H9 (cell line): ENCODE measurements at regions not wholly inside any gene's neighbourhood (a gene's known extent, or its start where the extent isn't known, plus 50 kb on each side); places are given as distances from the start of the nearest gene placed in this dataset.

ENCODE experiments used
- DNase-seq: peaks from one replicate; pipeline ENCODE4 v3.0.0-alpha.2; 2017
- H2AFZ ChIP-seq: one replicate; pipeline ENCODE4 v1.6.1; 2013; ENCODE audit warnings: mild to moderate bottlenecking, low read length, control low read depth, moderate library complexity
- H2AK5ac ChIP-seq: 2 replicates; pipeline ENCODE4 v1.6.1; 2013; ENCODE audit warnings: low read length, control low read depth, mixed read lengths; ENCODE audit not compliant: insufficient read length
- H2BK120ac ChIP-seq: one replicate; pipeline ENCODE4 v1.6.1; 2013; ENCODE audit warnings: low read depth, mild to moderate bottlenecking, low read length, control low read depth, inconsistent platforms; ENCODE audit not compliant: poor library complexity, severe bottlenecking
- H2BK12ac ChIP-seq: 2 replicates; pipeline ENCODE4 v1.6.1; 2013; ENCODE audit warnings: low read length, control low read depth, mixed read lengths, low read depth; ENCODE audit not compliant: insufficient read length
- H2BK15ac ChIP-seq: 2 replicates; pipeline ENCODE4 v1.6.1; 2013; ENCODE audit warnings: low read depth, low read length, control low read depth
- H2BK20ac ChIP-seq: one replicate; pipeline ENCODE4 v1.6.1; 2013; ENCODE audit warnings: low read depth, mild to moderate bottlenecking, low read length, control low read depth, inconsistent platforms; ENCODE audit not compliant: poor library complexity, severe bottlenecking
- H2BK5ac ChIP-seq: 2 replicates; pipeline ENCODE4 v1.6.1; 2013; ENCODE audit warnings: low read length, control low read depth, mixed read lengths; ENCODE audit not compliant: insufficient read length
- H3K14ac ChIP-seq: 2 replicates; pipeline ENCODE4 v1.6.1; 2013; ENCODE audit warnings: low read length, control low read depth; ENCODE audit not compliant: insufficient read depth
- H3K18ac ChIP-seq: 2 replicates; pipeline ENCODE4 v1.6.1; 2013; ENCODE audit warnings: low read depth, mild to moderate bottlenecking, mixed read lengths, low read length, control low read depth; ENCODE audit not compliant: insufficient read length
- H3K23ac ChIP-seq: 2 replicates; pipeline ENCODE4 v1.6.1; 2013; ENCODE audit warnings: low read length, control low read depth, mixed read lengths, low read depth; ENCODE audit not compliant: insufficient read length
- H3K23me2 ChIP-seq: 2 replicates; pipeline ENCODE4 v1.6.1; 2013; ENCODE audit warnings: low read depth, mild to moderate bottlenecking, mixed read lengths, low read length, control low read depth; ENCODE audit not compliant: insufficient read length, poor library complexity, severe bottlenecking
- H3K27ac ChIP-seq: 2 replicates; pipeline ENCODE4 v1.5.1; 2013; ENCODE audit warnings: low read length, control low read depth, mixed read lengths, low read depth; ENCODE audit not compliant: insufficient read length
- H3K27me3 ChIP-seq: 2 replicates; pipeline ENCODE4 v1.6.1; 2013; ENCODE audit warnings: low read length, control low read depth, inconsistent platforms; ENCODE audit not compliant: insufficient read depth
- H3K4ac ChIP-seq: 2 replicates; pipeline ENCODE4 v1.6.1; 2013; ENCODE audit warnings: low read depth, mild to moderate bottlenecking, control low read depth, inconsistent platforms, low read length, moderate library complexity
- H3K4me1 ChIP-seq: 2 replicates; pipeline ENCODE4 v1.6.1; 2013; ENCODE audit warnings: low read length, control low read depth, inconsistent platforms; ENCODE audit not compliant: insufficient read depth
- H3K4me2 ChIP-seq: 2 replicates; pipeline ENCODE4 v1.6.1; 2013; ENCODE audit warnings: low read length, control low read depth, mixed read lengths; ENCODE audit not compliant: insufficient read length, insufficient read depth
- H3K56ac ChIP-seq: 2 replicates; pipeline ENCODE4 v1.6.1; 2013; ENCODE audit warnings: low read depth, mild to moderate bottlenecking, mixed read lengths, low read length, control low read depth; ENCODE audit not compliant: insufficient read length
- H3K79me1 ChIP-seq: 2 replicates; pipeline ENCODE4 v1.6.1; 2013; ENCODE audit warnings: low read depth, mild to moderate bottlenecking, moderate library complexity, low read length, control low read depth, inconsistent platforms; ENCODE audit not compliant: insufficient read depth, poor library complexity, severe bottlenecking
- H3K79me2 ChIP-seq: 2 replicates; pipeline ENCODE4 v1.6.1; 2013; ENCODE audit warnings: low read length, control low read depth, inconsistent platforms; ENCODE audit not compliant: insufficient read depth
- H3K9ac ChIP-seq: 2 replicates; pipeline ENCODE4 v1.6.1; 2013; ENCODE audit warnings: low read length, control low read depth, mixed read lengths; ENCODE audit not compliant: insufficient read length; ENCODE audit errors: extremely low read depth
- H3K9me3 ChIP-seq: one replicate; pipeline ENCODE4 v1.6.1; 2013; ENCODE audit warnings: low read depth, low read length, inconsistent platforms; ENCODE audit not compliant: control insufficient read depth
- H3T11ph ChIP-seq: one replicate; pipeline ENCODE4 v1.6.1; 2013; ENCODE audit warnings: mild to moderate bottlenecking, low read length, control low read depth, inconsistent platforms
- H4K20me1 ChIP-seq: one replicate; pipeline ENCODE4 v1.6.1; 2013; ENCODE audit not compliant: control insufficient read depth, insufficient read length, insufficient read depth
- H4K5ac ChIP-seq: 2 replicates; pipeline ENCODE4 v1.6.1; 2013; ENCODE audit warnings: low read depth, mild to moderate bottlenecking, mixed read lengths, low read length, control low read depth; ENCODE audit not compliant: insufficient read length
- H4K8ac ChIP-seq: replicated peaks from 2 replicates; pipeline ENCODE4 v1.6.1; 2013; ENCODE audit warnings: low read length, control low read depth, mixed read lengths, low read depth; ENCODE audit not compliant: insufficient read length
- H4K91ac ChIP-seq: 2 replicates; pipeline ENCODE4 v1.6.1; 2013; ENCODE audit warnings: low read depth, mild to moderate bottlenecking, moderate library complexity, mixed read lengths, low read length, control low read depth; ENCODE audit not compliant: insufficient read length
- H3K27ac Mint-ChIP-seq, 3 experiments: 2 replicates in 2 of 3; 3 replicates in 1 of 3; pipeline ENCODE4 v1.8.0; 2020 to 2021; ENCODE audit warnings: mixed read lengths in 3 of 3, mild to moderate bottlenecking in 1 of 3, moderate library complexity in 1 of 3
- H3K27me3 Mint-ChIP-seq: 2 replicates; pipeline ENCODE4 v1.8.0; 2021; ENCODE audit warnings: low read depth, mild to moderate bottlenecking, moderate library complexity, mixed read lengths
- H3K36me3 Mint-ChIP-seq, 3 experiments: 2 replicates in 2 of 3; 3 replicates in 1 of 3; pipeline ENCODE4 v1.8.0; 2020 to 2021; ENCODE audit warnings: low read depth in 3 of 3, mixed read lengths in 3 of 3; ENCODE audit not compliant: insufficient read depth in 1 of 3
- H3K4me1 Mint-ChIP-seq, 2 experiments: 2 replicates each; pipeline ENCODE4 v1.8.0; 2020; ENCODE audit warnings: mixed read lengths in 2 of 2
- H3K4me3 Mint-ChIP-seq, 2 experiments: 2 replicates in 1 of 2; 3 replicates in 1 of 2; pipeline ENCODE4 v1.8.0; 2020 to 2021; ENCODE audit warnings: mild to moderate bottlenecking in 2 of 2, mixed read lengths in 2 of 2, moderate library complexity in 1 of 2
- H3K9me3 Mint-ChIP-seq, 2 experiments: 2 replicates in 1 of 2; 3 replicates in 1 of 2; pipeline ENCODE4 v1.8.0; 2020; ENCODE audit warnings: mild to moderate bottlenecking in 2 of 2, mixed read lengths in 2 of 2, moderate library complexity in 1 of 2
- CTCF ChIP-seq: fragments of 200-600 bp; sonication (generic); conservative IDR thresholded peaks from 3 replicates; pipeline ENCODE4 v1.8.0; 2021; ENCODE audit warnings: antibody characterized with exemption, mild to moderate bottlenecking
- WGBS: extraction: QIAGEN DNeasy Blood & Tissue Kit; methylation state at CpG from one replicate; pipeline ENCODE4 v1.1.7; 2013; ENCODE audit warnings: missing lambda C conversion rate, low lambda C conversion rate, mixed read lengths; ENCODE audit not compliant: insufficient read length; ENCODE audit errors: extremely low coverage; 5-methylcytosine and 5-hydroxymethylcytosine counted together

- Mint-ChIP-seq H3K36me3 (peaks cover 5 to 7% (median 6%) of the 10 kb centered on the region in 3 experiments; a peak in 6 of 7 replicates), H3K4me1 (no peaks in the 10 kb centered on the region), H3K9me3 (peaks cover 10 to 20% of the 10 kb centered on the region in 2 experiments), H3K27me3 (peaks cover 4% of the 10 kb centered on the region), H3K4me3 (no peak overlapping the region), H3K27ac (no peak overlapping the region)
- H3K4me2 ChIP-seq, result no peak overlapping the region
- no peak overlapping the region for H3K23ac ChIP-seq
- no peak overlapping the region for H3K56ac ChIP-seq
- no peak overlapping the region for H3K4ac ChIP-seq
- H3K18ac ChIP-seq, result no peak overlapping the region
- no peak overlapping the region for H2BK15ac ChIP-seq
- H2BK120ac ChIP-seq, result no peak overlapping the region
- no peak overlapping the region for H3K27ac ChIP-seq
- no peak overlapping the region for H2AFZ ChIP-seq
- H2BK20ac ChIP-seq, result no peak overlapping the region
- no peaks in the 10 kb centered on the region for H3K27me3 ChIP-seq
- TF ChIP-seq CTCF, result no peak
- H4K91ac ChIP-seq, result no peak overlapping the region
- no peaks in the 10 kb centered on the region for H3K4me1 ChIP-seq
- H3K23me2 ChIP-seq, result no peaks in the 10 kb centered on the region
- no peak overlapping the region for H2BK5ac ChIP-seq
- no peaks in the 10 kb centered on the region for H4K20me1 ChIP-seq
- no peak overlapping the region for H2BK12ac ChIP-seq
- no peak overlapping the region for H3K14ac ChIP-seq
- H3K9me3 ChIP-seq, result peaks cover 12% of the 10 kb centered on the region
- no peak overlapping the region for H2AK5ac ChIP-seq
- H4K8ac ChIP-seq, result no peak overlapping the region
- H4K5ac ChIP-seq, result no peak overlapping the region
- no peak overlapping the region for H3T11ph ChIP-seq
- no CpG with 5 or more reads among the region's 3 CpGs for WGBS
- no peak for DNase-seq
- no peaks in the 10 kb centered on the region for H3K79me1 ChIP-seq
- no peak overlapping the region for H3K9ac ChIP-seq
- no peaks in the 10 kb centered on the region for H3K79me2 ChIP-seq
Observed at GRCh38 chr6:40669343-40669742, 82.2 kb upstream of the LRFN2 start.
